Uterus (tissue), 3 donors: ENCODE measurements at regions not wholly inside any gene's neighbourhood (a gene's known extent, or its start where the extent isn't known, plus 50 kb on each side); places are given as distances from the start of the nearest gene placed in this dataset.
"Not testable (repeated sequence)": the region's sequence is repeated elsewhere in the genome, so short reads cannot be mapped to it uniquely, and the experiment has no call there.

Source experiments
- DNase-seq, 2 donors: peaks; one replicate each; pipeline ENCODE4 v3.0.0-alpha.2; 2019 to 2020
- H3K27ac ChIP-seq, 2 donors: fragments of 200-600 bp; sonication (generic); 1 replicate in 1 of 2; 2 replicates in 1 of 2; pipeline ENCODE4 v1.5.1; 2016 to 2018
- H3K27me3 ChIP-seq, 2 donors: fragments of 200-600 bp; sonication (generic); one replicate each; pipeline ENCODE4 v1.5.1; 2018 to 2019; ENCODE audit warnings: control low read depth in 1 of 2
- H3K36me3 ChIP-seq, 2 donors: fragments of 200-600 bp; sonication (generic); one replicate each; pipeline ENCODE4 v1.5.1; 2019; ENCODE audit warnings: control low read depth in 1 of 2
- H3K4me1 ChIP-seq, 2 donors: fragments of 200-600 bp; sonication (generic); one replicate each; pipeline ENCODE4 v1.5.1; 2018 to 2019; ENCODE audit warnings: control low read depth in 1 of 2
- H3K4me3 ChIP-seq, 2 donors: fragments of 200-600 bp; sonication (generic); 1 replicate in 1 of 2; 2 replicates in 1 of 2; pipeline ENCODE4 v1.5.1; 2018 to 2019; ENCODE audit warnings: mild to moderate bottlenecking in 1 of 2
- H3K9me3 ChIP-seq, 2 donors: fragments of 200-600 bp; sonication (generic); one replicate each; pipeline ENCODE4 v1.5.1; 2019; ENCODE audit warnings: control low read depth in 1 of 2
- CTCF ChIP-seq, 4 experiments: fragments of 200-600 bp in 2 of 4; fragments of 450-650 bp in 2 of 4; sonication (generic) in 2 of 4; IDR thresholded peaks; one replicate each; pipeline ENCODE4 v1.5.1; 2016 to 2019; ENCODE audit warnings: antibody characterized with exemption in 4 of 4, mild to moderate bottlenecking in 2 of 4, moderate library complexity in 1 of 4
- POLR2A ChIP-seq, 2 donors: fragments of 450-650 bp; IDR thresholded peaks; one replicate each; pipeline ENCODE4 v1.6.1; 2016; ENCODE audit warnings: antibody characterized with exemption in 2 of 2, mild to moderate bottlenecking in 1 of 2, moderate library complexity in 1 of 2
- intact Hi-C: fragments of 100-400 bp; cut with DNase I; formaldehyde crosslinking; loops from one replicate; pipeline ENCODE4 v1.15.1; 2023; ENCODE audit warnings: low total_unique reads
- donor health status: DM: yes; HTN: yes; CAD: no.

- H3K27ac ChIP-seq: no peak overlapping the region
- DNase-seq: no peak
- no peaks in the 10 kb centered on the region for H3K9me3 ChIP-seq
- no peak overlapping the region for H3K4me3 ChIP-seq
- TF ChIP-seq CTCF (IDR thresholded peaks at IDR 0.05) (no peak), POLR2A (IDR thresholded peaks at IDR 0.05) (no peak)
- H3K4me1 ChIP-seq: no peaks in the 10 kb centered on the region
- H3K36me3 ChIP-seq: no peaks in the 10 kb centered on the region
- H3K27me3 ChIP-seq: peaks cover 15 to 51% of the 10 kb centered on the region in 2 donors
- intact Hi-C loops: no loop called here
Observed at GRCh38 chr6:28817808-28818145, 106.0 kb downstream of the TRIM27 start.

GRCh38 chr6:28824793-28825731, 98.7 kb downstream of the TRIM27 start:
- TF ChIP-seq POLR2A (IDR thresholded peaks at IDR 0.05) (no peak), CTCF (IDR thresholded peaks at IDR 0.05) (no peak)
- H3K4me1 ChIP-seq: no peaks in the 10 kb centered on the region
- no peaks in the 10 kb centered on the region for H3K36me3 ChIP-seq
- intact Hi-C loops: no loop called here
- no peaks in the 10 kb centered on the region for H3K9me3 ChIP-seq
- peaks cover 5 to 60% of the 10 kb centered on the region in 2 donors for H3K27me3 ChIP-seq
- no peak for DNase-seq
- no peak overlapping the region for H3K4me3 ChIP-seq
- H3K27ac ChIP-seq: no peak overlapping the region

- TF ChIP-seq CTCF (IDR thresholded peaks at IDR 0.05): no peak
- TF ChIP-seq POLR2A (IDR thresholded peaks at IDR 0.05): no peak
- Histone ChIP-seq H3K27ac (no peak overlapping the region), H3K4me1 (no peaks in the 10 kb centered on the region), H3K4me3 (no peak overlapping the region), H3K36me3 (no peaks in the 10 kb centered on the region), H3K9me3 (no peaks in the 10 kb centered on the region), H3K27me3 (peaks cover 5 to 60% of the 10 kb centered on the region in 2 donors)
- no peak for DNase-seq
- intact Hi-C loops: no loop called here
Observed at GRCh38 chr6:28825732-28826293, 98.0 kb downstream of the TRIM27 start.

GRCh38 chr6:28831683-28832082, 92.1 kb downstream of the TRIM27 start:
- DNase-seq, H3K36me3 ChIP-seq, H3K4me1 ChIP-seq, H3K9me3 ChIP-seq, H3K4me3 ChIP-seq, H3K27ac ChIP-seq: not testable (repeated sequence)
- intact Hi-C loops: loop anchor here (10.0 kb wide), 1 partner anchor 183 kb away; no protein-coding TSS in a partner anchor
- peaks cover 0 to 16% of the 10 kb centered on the region in 2 donors for H3K27me3 ChIP-seq

- H3K9me3 ChIP-seq, DNase-seq, H3K4me1 ChIP-seq, H3K27me3 ChIP-seq, H3K27ac ChIP-seq, H3K36me3 ChIP-seq, H3K4me3 ChIP-seq: not testable (repeated sequence)
- intact Hi-C loops: loop anchor here (10.0 kb wide), 1 partner anchor 178 kb away; no protein-coding TSS in a partner anchor
Observed at GRCh38 chr6:28836703-28837102, 87.1 kb downstream of the TRIM27 start.

- H3K4me1 ChIP-seq: no peaks in the 10 kb centered on the region
- no peaks in the 10 kb centered on the region for H3K9me3 ChIP-seq
- H3K27ac ChIP-seq: peak overlapping the region; percentile 76 to 78
- H3K27me3 ChIP-seq: peaks cover 0 to 7% of the 10 kb centered on the region in 2 donors
- H3K4me3 ChIP-seq: peak overlapping the region; percentile 55 to 58
- peak; percentile 66 to 69 for DNase-seq
- intact Hi-C loops: loop anchor here (10.0 kb wide), 1 partner anchor 177 kb away; no protein-coding TSS in a partner anchor
- no peaks in the 10 kb centered on the region for H3K36me3 ChIP-seq
- TF ChIP-seq CTCF (IDR thresholded peaks at IDR 0.05): no peak
- no peak for TF ChIP-seq POLR2A (IDR thresholded peaks at IDR 0.05)
Observed at GRCh38 chr6:28838289-28838633, 85.5 kb downstream of the TRIM27 start.
